OCI-LY3 (cell line): ENCODE measurements at regions not wholly inside any gene's neighbourhood (a gene's known extent, or its start where the extent isn't known, plus 50 kb on each side); places are given as distances from the start of the nearest gene placed in this dataset.

Experiments
- H2AFZ ChIP-seq: fragments of 200-600, 300-600 bp; shearing (Covaris generic); 2 replicates; pipeline ENCODE4 v1.6.0; 2014; ENCODE audit warnings: antibody characterized with exemption, low read depth, low read length
- H3K27ac ChIP-seq: fragments of 200-600, 300-600 bp; sonication (generic); 2 replicates; pipeline ENCODE4 v1.5.1; 2014; ENCODE audit warnings: mild to moderate bottlenecking, low read length, moderate library complexity, mixed read lengths
- H3K27me3 ChIP-seq: fragments of 200-600, 300-600 bp; sonication (generic); 2 replicates; pipeline ENCODE4 v1.6.1; 2014; ENCODE audit warnings: low read depth, low read length, mixed read lengths
- H3K36me3 ChIP-seq: fragments of 200-600, 300-600 bp; sonication (generic); replicated peaks from 2 replicates; pipeline ENCODE3; 2014; ENCODE audit warnings: low read depth, low read length, mixed read lengths
- H3K4me1 ChIP-seq: fragments of 300-600, 200-600 bp; sonication (generic); 2 replicates; pipeline ENCODE4 v1.6.1; 2014; ENCODE audit warnings: low read length, mixed read lengths
- H3K4me2 ChIP-seq: fragments of 200-600, 300-600 bp; sonication (generic); 2 replicates; pipeline ENCODE4 v1.6.1; 2014; ENCODE audit warnings: low read length, mixed read lengths
- H3K4me3 ChIP-seq: fragments of 300-600, 200-600 bp; sonication (generic); 2 replicates; pipeline ENCODE4 v1.5.1; 2014; ENCODE audit warnings: antibody characterized with exemption, mild to moderate bottlenecking, low read length, moderate library complexity
- H3K79me2 ChIP-seq: fragments of 300-600, 200-600 bp; shearing (Covaris generic); 2 replicates; pipeline ENCODE4 v1.6.1; 2014; ENCODE audit warnings: mild to moderate bottlenecking, low read length, mixed read lengths
- H3K9ac ChIP-seq: fragments of 300-600, 200-600 bp; shearing (Covaris generic); 2 replicates; pipeline ENCODE4 v1.6.0; 2014; ENCODE audit warnings: mild to moderate bottlenecking, low read length, moderate library complexity
- H3K9me3 ChIP-seq: fragments of 200-600, 300-600 bp; shearing (Covaris generic); 2 replicates; pipeline ENCODE4 v1.6.1; 2014; ENCODE audit warnings: low read length, mixed read lengths; ENCODE audit not compliant: insufficient read depth
- H4K20me1 ChIP-seq: fragments of 200-600, 300-600 bp; sonication (generic); 2 replicates; pipeline ENCODE4 v1.6.1; 2016; ENCODE audit warnings: low read length, mixed read lengths; ENCODE audit not compliant: insufficient read depth
- CTCF ChIP-seq: fragments of 200-600, 300-600 bp; sonication (generic); IDR thresholded peaks from 2 replicates; pipeline ENCODE4 v1.5.1; 2014; ENCODE audit warnings: antibody characterized with exemption, low read length, low read depth
- EZH2phosphoT487 ChIP-seq: fragments of 200-600 bp; shearing (Covaris generic); IDR thresholded peaks from 2 replicates; pipeline ENCODE4 v1.6.1; 2018; ENCODE audit warnings: antibody characterized with exemption, mixed run types, low read depth

DNA sequence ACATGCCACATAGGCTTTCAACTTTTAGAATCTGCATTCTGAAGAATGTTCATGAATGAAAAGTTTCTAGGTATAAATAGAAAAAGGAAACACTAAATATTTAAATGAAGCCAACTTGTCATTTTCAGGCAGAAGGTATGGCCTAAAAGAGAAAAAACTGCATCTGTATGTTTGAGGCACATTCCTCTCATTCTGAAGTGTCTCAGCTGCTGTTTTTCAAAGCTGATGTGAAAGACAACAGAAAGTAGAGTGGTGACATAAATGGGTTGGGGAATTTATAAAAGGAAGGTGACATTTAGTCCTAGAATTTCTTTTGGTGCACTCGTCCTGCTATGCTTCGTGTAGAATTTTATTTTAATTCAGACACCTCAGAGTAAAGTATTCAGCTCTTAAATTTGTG is 539.6 kb upstream of the SLITRK5 start:
- no peak overlapping the region for H3K4me3 ChIP-seq
- H3K27me3 ChIP-seq: no peaks in the 10 kb centered on the region
- H3K9me3 ChIP-seq: no peaks in the 10 kb centered on the region
- no peaks in the 10 kb centered on the region for H3K79me2 ChIP-seq
- no peak overlapping the region for H2AFZ ChIP-seq
- H3K9ac ChIP-seq: no peak overlapping the region
- no peak for TF ChIP-seq EZH2phosphoT487
- no peak for TF ChIP-seq CTCF
- H4K20me1 ChIP-seq: no peaks in the 10 kb centered on the region
- H3K27ac ChIP-seq: no peak overlapping the region
- H3K4me1 ChIP-seq: no peaks in the 10 kb centered on the region
- H3K4me2 ChIP-seq: no peak overlapping the region
- H3K36me3 ChIP-seq: no peaks in the 10 kb centered on the region

- Histone ChIP-seq H3K36me3 (no peaks in the 10 kb centered on the region), H3K4me1 (no peaks in the 10 kb centered on the region), H3K9ac (no peak overlapping the region), H2AFZ (no peak overlapping the region), H3K9me3 (no peaks in the 10 kb centered on the region), H4K20me1 (no peaks in the 10 kb centered on the region), H3K79me2 (no peaks in the 10 kb centered on the region), H3K4me2 (no peak overlapping the region), H3K4me3 (no peak overlapping the region), H3K27me3 (no peaks in the 10 kb centered on the region), H3K27ac (no peak overlapping the region)
- no peak for TF ChIP-seq EZH2phosphoT487
- no peak for TF ChIP-seq CTCF
Observed at GRCh38 chr13:87138866-87139265, 532.3 kb upstream of the SLITRK5 start.

DNA sequence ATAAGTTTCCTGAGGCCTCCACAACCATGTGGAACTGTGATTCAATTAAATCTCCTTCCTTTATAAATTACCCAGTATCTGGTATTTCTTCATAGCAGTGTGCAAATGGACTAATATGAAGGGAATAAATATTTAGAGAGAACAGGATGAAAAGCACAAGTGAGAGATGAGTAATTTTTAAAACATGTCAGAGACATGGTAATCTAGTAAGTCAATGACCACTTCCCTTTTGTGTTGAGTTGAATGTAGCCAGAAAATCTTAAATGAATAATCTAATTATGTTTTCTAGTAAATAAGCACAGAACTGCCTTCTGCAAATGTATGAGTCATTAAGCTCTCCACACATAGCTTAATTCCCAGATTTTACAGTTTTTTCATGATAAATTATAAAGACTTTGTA is 524.1 kb upstream of the SLITRK5 start:
- Histone ChIP-seq H4K20me1 (no peaks in the 10 kb centered on the region), H3K9me3 (no peaks in the 10 kb centered on the region), H3K4me2 (no peak overlapping the region), H3K79me2 (no peaks in the 10 kb centered on the region), H3K4me1 (no peaks in the 10 kb centered on the region), H3K36me3 (no peaks in the 10 kb centered on the region), H3K9ac (no peak overlapping the region), H2AFZ (no peak overlapping the region), H3K27me3 (no peaks in the 10 kb centered on the region), H3K4me3 (no peak overlapping the region), H3K27ac (no peak overlapping the region)
- TF ChIP-seq CTCF (no peak), EZH2phosphoT487 (no peak)

GRCh38 chr13:87153371-87153770 is 517.8 kb upstream of the SLITRK5 start:
- H3K4me2 ChIP-seq: no peak overlapping the region
- no peaks in the 10 kb centered on the region for H3K79me2 ChIP-seq
- H3K4me1 ChIP-seq: no peaks in the 10 kb centered on the region
- no peak overlapping the region for H2AFZ ChIP-seq
- H3K4me3 ChIP-seq: no peak overlapping the region
- TF ChIP-seq CTCF: no peak
- no peak for TF ChIP-seq EZH2phosphoT487
- H3K27ac ChIP-seq: no peak overlapping the region
- no peaks in the 10 kb centered on the region for H4K20me1 ChIP-seq
- H3K27me3 ChIP-seq: no peaks in the 10 kb centered on the region
- no peaks in the 10 kb centered on the region for H3K36me3 ChIP-seq
- H3K9me3 ChIP-seq: no peaks in the 10 kb centered on the region
- no peak overlapping the region for H3K9ac ChIP-seq
